ENCODE measurements at regions not wholly inside any gene's neighbourhood (a gene's known extent, or its start where the extent isn't known, plus 50 kb on each side); places are given as distances from the start of the nearest gene placed in this dataset.
"Not testable (repeated sequence)": the region's sequence is repeated elsewhere in the genome, so short reads cannot be mapped to it uniquely, and the experiment has no call there.

- peak; percentile 48 for DNase-seq
Measured at GRCh38 chr5:118366429-118366828, 621.9 kb downstream of the DTWD2 start.

- DNase-seq, result no peak
Measured at GRCh38 chr5:118365718-118366117, 622.6 kb downstream of the DTWD2 start.

GRCh38 chr5:118354797-118355196, 633.5 kb downstream of the DTWD2 start:
- no peak for DNase-seq

- no peak for DNase-seq
Measured at GRCh38 chr5:118353970-118354369, 634.4 kb downstream of the DTWD2 start.

- no peak for DNase-seq
Measured at GRCh38 chr5:118336468-118336867, 651.9 kb downstream of the DTWD2 start.

DNA sequence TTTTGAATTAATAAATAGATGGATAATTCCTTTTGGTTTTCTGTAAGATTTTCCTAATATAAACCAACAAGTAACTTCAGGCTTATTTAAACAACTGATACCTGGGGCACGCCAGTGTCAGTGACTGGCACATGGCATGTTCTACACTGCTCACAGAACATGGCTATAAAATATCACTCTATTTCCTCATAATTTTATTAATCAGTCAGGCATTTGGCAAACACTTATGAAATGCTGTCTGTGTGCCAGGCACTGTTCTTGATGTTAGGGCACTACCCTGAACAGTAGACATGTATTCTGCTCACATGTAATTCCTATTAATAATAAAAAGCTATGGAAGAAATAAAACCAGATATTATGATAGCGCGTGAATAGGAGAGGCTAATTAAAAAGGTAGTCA, 661.0 kb downstream of the DTWD2 start:
- no peak for DNase-seq

DNA sequence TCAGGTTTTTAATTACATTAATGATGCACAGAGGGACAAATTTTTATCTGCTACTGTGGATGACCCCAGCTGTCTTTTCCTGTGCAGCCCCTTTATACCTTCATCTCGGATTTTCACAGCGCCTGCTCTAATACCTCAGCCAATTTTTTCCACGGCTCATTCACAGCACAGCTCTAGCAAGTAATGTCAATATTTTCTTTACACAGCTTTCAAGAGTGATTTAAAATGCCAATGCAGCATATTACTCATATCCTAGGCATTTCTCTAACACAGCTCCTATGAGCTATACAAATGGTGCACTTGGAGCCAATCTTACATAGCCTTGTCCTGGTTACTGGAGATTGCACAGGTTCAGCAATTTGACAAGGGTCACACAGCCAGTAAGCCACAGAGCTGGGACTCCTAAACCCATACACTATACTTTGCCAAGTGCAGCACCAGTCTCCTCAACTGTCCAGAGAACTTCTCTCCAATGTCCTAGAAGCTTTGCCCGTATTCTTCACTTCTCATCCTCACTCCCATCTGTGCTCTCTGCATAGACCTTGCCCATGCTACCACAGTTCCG, 661.8 kb downstream of the DTWD2 start:
- peak; percentile 33 for DNase-seq

DNA sequence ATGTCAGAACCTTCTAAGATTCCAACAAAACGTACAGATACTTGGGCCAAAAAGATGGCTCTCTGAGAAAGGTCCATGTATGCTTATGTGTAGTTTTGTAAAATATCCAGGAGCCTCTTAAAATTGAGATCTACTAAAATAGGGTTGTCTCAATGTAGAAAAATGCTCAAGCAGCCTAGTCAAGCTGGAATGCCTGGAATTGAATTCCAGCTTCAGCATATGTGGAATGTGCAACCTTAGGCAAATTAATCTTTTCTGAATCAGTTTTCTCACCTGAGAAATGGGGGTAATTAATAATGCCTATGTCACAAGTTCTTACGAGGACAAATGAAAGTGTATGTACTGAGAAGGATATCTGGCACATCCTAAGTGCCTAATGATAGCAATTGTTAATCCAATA, 662.4 kb downstream of the DTWD2 start:
- DNase-seq, result no peak

- DNase-seq, result not testable (repeated sequence)
Measured at GRCh38 chr5:118323723-118324122, 664.6 kb downstream of the DTWD2 start.

- no peak for DNase-seq
Measured at GRCh38 chr5:118321081-118321480, 667.3 kb downstream of the DTWD2 start.

DNA sequence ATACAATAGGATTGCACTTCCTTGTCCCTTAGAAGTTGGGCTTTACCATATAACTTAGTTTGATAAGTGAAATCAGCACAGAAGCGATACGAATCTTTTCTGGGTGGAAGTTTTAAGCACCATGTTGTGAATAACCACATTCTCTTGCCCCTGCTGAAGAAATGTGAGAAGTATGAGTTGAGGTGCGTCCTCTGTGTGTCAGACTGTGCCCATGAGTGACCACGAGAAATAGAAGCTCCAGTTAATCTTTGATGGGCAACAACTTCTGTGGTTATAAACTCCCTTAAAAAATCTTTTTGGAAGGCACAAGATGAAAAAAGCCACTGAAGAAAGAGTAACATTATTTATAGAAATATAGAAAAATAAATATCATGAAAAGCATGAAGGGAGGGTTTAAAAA, 668.2 kb downstream of the DTWD2 start:
- DNase-seq, result no peak

- peak; percentile 9 for DNase-seq
Measured at GRCh38 chr5:118314931-118315330, 673.4 kb downstream of the DTWD2 start.

DNA sequence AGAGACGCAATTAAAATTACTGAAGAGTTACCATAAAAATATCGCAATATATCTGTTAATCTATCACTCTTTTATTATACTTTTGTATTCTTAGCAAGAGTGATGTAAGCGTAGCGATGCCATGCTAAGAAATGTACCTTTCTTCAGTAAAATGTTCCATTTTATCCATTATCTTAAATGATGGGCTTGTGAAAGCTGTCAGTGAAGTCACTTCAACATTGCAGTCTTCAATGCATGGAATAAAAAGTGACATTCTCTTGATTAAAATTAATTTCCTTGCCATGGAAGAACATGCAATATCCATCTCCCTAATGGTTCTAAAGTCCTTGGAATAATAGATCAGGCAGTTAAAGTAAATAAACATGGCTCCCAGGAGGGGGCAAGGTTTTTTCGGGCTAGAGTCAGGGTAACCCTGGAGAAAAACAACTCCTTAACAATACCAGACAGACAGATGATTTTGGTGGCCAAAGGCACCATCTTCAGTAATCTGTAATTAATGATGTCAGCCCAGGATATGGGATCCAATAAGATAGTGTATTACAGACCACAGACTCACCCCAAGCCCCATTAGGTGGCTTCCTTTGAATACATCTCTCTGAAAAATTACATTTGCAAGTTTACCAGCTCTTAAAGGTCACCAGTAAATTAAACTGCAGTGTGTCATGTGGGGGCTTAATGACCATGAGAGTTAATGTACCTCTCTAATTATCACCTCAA, 677.1 kb downstream of the DTWD2 start:
- no peak for DNase-seq

- no peak for DNase-seq
Measured at GRCh38 chr5:118310401-118310800, 677.9 kb downstream of the DTWD2 start.

GRCh38 chr5:118303296-118303695, 685.1 kb downstream of the DTWD2 start:
- DNase-seq, result no peak

- no peak for DNase-seq
Measured at GRCh38 chr5:118302786-118303185, 685.6 kb downstream of the DTWD2 start.

DNA sequence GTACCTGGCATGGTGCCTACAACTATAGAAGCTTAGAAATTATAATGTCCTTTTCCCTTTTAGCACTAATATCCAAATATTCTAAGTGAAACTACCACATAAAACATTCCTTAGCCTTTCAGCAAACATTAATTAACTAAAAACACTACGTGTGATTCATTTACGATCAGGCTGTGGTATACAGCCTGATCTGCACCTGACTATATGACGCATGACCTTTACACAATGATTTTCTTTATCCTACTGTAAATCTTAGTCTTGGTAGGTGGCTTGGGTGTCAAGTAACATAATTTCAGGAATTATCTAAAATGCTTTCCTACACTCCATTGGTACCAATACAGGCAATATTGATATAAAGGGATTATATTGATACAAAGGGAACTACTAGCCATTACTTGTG, 686.7 kb downstream of the DTWD2 start:
- no peak for DNase-seq

DNA sequence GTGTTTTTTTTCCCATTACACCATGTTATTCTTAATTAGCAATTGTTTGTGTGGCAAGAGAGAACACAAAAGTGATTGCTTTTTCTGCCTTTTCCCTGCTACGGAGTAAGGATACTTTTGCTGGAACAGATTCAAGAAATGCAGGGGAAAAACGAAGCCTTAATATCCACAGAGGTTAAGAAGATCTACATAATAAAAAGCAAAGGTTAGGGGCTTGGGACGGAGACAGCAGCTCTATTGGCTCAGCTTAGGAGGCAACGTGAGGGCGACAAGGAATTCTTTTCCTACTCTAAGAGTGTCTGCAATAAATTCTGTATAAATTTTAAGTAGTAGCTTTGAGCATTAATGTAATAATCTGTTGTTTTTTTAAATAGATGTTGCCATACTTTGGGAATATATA, 693.3 kb downstream of the DTWD2 start:
- DNase-seq, result no peak

- DNase-seq, result no peak
Measured at GRCh38 chr5:118293378-118293777, 695.0 kb downstream of the DTWD2 start.

GRCh38 chr5:118290204-118290603, 698.1 kb downstream of the DTWD2 start:
- no peak for DNase-seq

DNA sequence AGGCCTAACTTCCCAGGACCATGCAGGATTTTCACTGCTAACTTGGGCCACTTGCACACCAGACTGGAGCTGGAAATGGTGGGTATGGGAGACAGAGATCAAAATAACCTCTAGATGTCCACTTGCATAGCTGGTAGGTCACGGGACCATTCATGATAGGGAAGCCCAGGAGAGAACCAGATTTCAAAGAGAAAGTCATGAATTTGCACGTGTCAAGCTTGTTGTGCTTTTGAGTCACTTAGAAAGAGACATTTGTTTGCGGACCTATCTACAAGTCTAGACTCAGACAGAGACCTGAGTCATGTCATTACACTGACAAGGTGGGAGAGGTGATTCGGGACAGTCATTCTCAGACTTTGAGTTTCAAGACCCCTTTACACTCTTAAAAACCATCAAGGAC, 704.1 kb downstream of the DTWD2 start:
- not testable (repeated sequence) for DNase-seq

- DNase-seq, result not testable (repeated sequence)
Measured at GRCh38 chr5:118282480-118283038, 705.8 kb downstream of the DTWD2 start.

GRCh38 chr5:118279540-118280294, 708.6 kb downstream of the DTWD2 start:
- DNase-seq, result no peak

- DNase-seq, result no peak
Measured at GRCh38 chr5:118270526-118270925, 717.8 kb downstream of the DTWD2 start.

All from eye (tissue), 1 donor.